SK-N-MC (cell line): ENCODE measurements at regions not wholly inside any gene's neighbourhood (a gene's known extent, or its start where the extent isn't known, plus 50 kb on each side); places are given as distances from the start of the nearest gene placed in this dataset.

ENCODE experiments used
- EZH2 ChIP-seq: fragments of 200-600 bp; sonication (generic); IDR thresholded peaks from one replicate; pipeline ENCODE4 v1.6.1; 2017; ENCODE audit warnings: antibody characterized with exemption
- POLR2AphosphoS5 ChIP-seq: IDR thresholded peaks from 2 replicates; pipeline ENCODE4 v1.6.1; 2012; ENCODE audit warnings: mild to moderate bottlenecking, low read depth, low read length, borderline replicate concordance

GRCh38 chr3:34934660-34935059 lies 704.7 kb upstream of the ARPP21 start:
- TF ChIP-seq EZH2 (no peak), POLR2AphosphoS5 (no peak)
